ACC112 (cell line): ENCODE measurements at regions not wholly inside any gene's neighbourhood (a gene's known extent, or its start where the extent isn't known, plus 50 kb on each side); places are given as distances from the start of the nearest gene placed in this dataset.
"Not testable (repeated sequence)": the region's sequence is repeated elsewhere in the genome, so short reads cannot be mapped to it uniquely, and the experiment has no call there.

Source experiments
- H2AFZ ChIP-seq: fragments of 200-600 bp; sonication (generic); one replicate; pipeline ENCODE4 v1.6.0; 2017; ENCODE audit warnings: antibody characterized with exemption, low read length; ENCODE audit not compliant: unreplicated experiment
- H3K27ac ChIP-seq: fragments of 200-600 bp; sonication (generic); 2 replicates; pipeline ENCODE4 v1.5.1; 2014; ENCODE audit warnings: low read depth, mild to moderate bottlenecking, antibody characterized with exemption, low read length, moderate library complexity
- H3K27me3 ChIP-seq: fragments of 200-600 bp; sonication (generic); 2 replicates; pipeline ENCODE4 v1.6.1; 2014; ENCODE audit warnings: mild to moderate bottlenecking, antibody characterized with exemption, low read length, moderate library complexity, mixed read lengths; ENCODE audit not compliant: insufficient read depth
- H3K36me3 ChIP-seq: fragments of 200-600 bp; sonication (generic); 2 replicates; pipeline ENCODE4 v1.6.1; 2016; ENCODE audit warnings: mild to moderate bottlenecking, antibody characterized with exemption, low read length, moderate library complexity, mixed read lengths; ENCODE audit not compliant: insufficient read depth
- H3K4me1 ChIP-seq: fragments of 200-600 bp; sonication (generic); one replicate; pipeline ENCODE4 v1.6.1; 2016; ENCODE audit warnings: low read length, mixed read lengths; ENCODE audit not compliant: insufficient read depth, unreplicated experiment, control insufficient read depth
- H3K4me3 ChIP-seq: fragments of 200-600 bp; sonication (generic); 2 replicates; pipeline ENCODE4 v1.5.1; 2014; ENCODE audit warnings: mild to moderate bottlenecking, low read depth, low read length
- H3K79me2 ChIP-seq: fragments of 200-600 bp; sonication (generic); one replicate; pipeline ENCODE4 v1.6.0; 2016; ENCODE audit warnings: low read length; ENCODE audit not compliant: control insufficient read depth, unreplicated experiment, insufficient read depth

- H2AFZ ChIP-seq, H3K4me3 ChIP-seq, H3K4me1 ChIP-seq, H3K27ac ChIP-seq, H3K36me3 ChIP-seq, H3K79me2 ChIP-seq: not testable (repeated sequence)
- peaks cover 14% of the 10 kb centered on the region; the same call in 1 of the 2 replicates for H3K27me3 ChIP-seq
Measured at GRCh38 chr5:60532796-60533195, 167.2 kb downstream of the DEPDC1B start.

GRCh38 chr5:60530144-60530848, 169.7 kb downstream of the DEPDC1B start:
- H3K79me2 ChIP-seq, H3K27ac ChIP-seq, H3K36me3 ChIP-seq, H3K4me3 ChIP-seq, H3K4me1 ChIP-seq, H2AFZ ChIP-seq: not testable (repeated sequence)
- H3K27me3 ChIP-seq = peaks cover 18% of the 10 kb centered on the region; the same call in 1 of the 2 replicates

GRCh38 chr5:60529001-60529400, 171.0 kb downstream of the DEPDC1B start:
- H2AFZ ChIP-seq = no peak overlapping the region
- H3K27ac ChIP-seq = no peak overlapping the region
- H3K79me2 ChIP-seq = no peaks in the 10 kb centered on the region
- H3K27me3 ChIP-seq = peaks cover 21% of the 10 kb centered on the region; the same call in 1 of the 2 replicates
- H3K36me3 ChIP-seq = no peaks in the 10 kb centered on the region
- H3K4me1 ChIP-seq = no peaks in the 10 kb centered on the region
- no peak overlapping the region for H3K4me3 ChIP-seq

GRCh38 chr5:60527072-60527471, 172.9 kb downstream of the DEPDC1B start:
- H3K27ac ChIP-seq = no peak overlapping the region
- H3K27me3 ChIP-seq = peaks cover 32% of the 10 kb centered on the region; the same call in 1 of the 2 replicates
- H3K4me1 ChIP-seq = no peaks in the 10 kb centered on the region
- no peaks in the 10 kb centered on the region for H3K79me2 ChIP-seq
- H2AFZ ChIP-seq = no peak overlapping the region
- no peak overlapping the region for H3K4me3 ChIP-seq
- H3K36me3 ChIP-seq = no peaks in the 10 kb centered on the region

GRCh38 chr5:60526336-60526875, 173.6 kb downstream of the DEPDC1B start:
- peaks cover 32% of the 10 kb centered on the region; the same call in 1 of the 2 replicates for H3K27me3 ChIP-seq

GRCh38 chr5:60522292-60522905, 177.6 kb downstream of the DEPDC1B start:
- Histone ChIP-seq H2AFZ (no peak overlapping the region), H3K4me3 (no peak overlapping the region), H3K4me1 (no peaks in the 10 kb centered on the region), H3K27me3 (peaks cover 30% of the 10 kb centered on the region), H3K79me2 (no peaks in the 10 kb centered on the region), H3K36me3 (no peaks in the 10 kb centered on the region), H3K27ac (no peak overlapping the region)

More at GRCh38 chr5:60526336-60526875, 173.6 kb downstream of the DEPDC1B start:
- Histone ChIP-seq H3K36me3 (no peaks in the 10 kb centered on the region), H2AFZ (no peak overlapping the region), H3K4me1 (no peaks in the 10 kb centered on the region), H3K79me2 (no peaks in the 10 kb centered on the region), H3K27ac (no peak overlapping the region), H3K4me3 (no peak overlapping the region)

- Histone ChIP-seq H2AFZ (no peak overlapping the region), H3K79me2 (no peaks in the 10 kb centered on the region)
Measured at GRCh38 chr5:60521376-60522291, 178.3 kb downstream of the DEPDC1B start.

GRCh38 chr5:60520451-60521227, 179.3 kb downstream of the DEPDC1B start:
- Histone ChIP-seq H3K36me3 (no peaks in the 10 kb centered on the region), H3K27me3 (peaks cover 29% of the 10 kb centered on the region), H2AFZ (no peak overlapping the region), H3K4me3 (no peak overlapping the region), H3K27ac (no peak overlapping the region), H3K79me2 (no peaks in the 10 kb centered on the region), H3K4me1 (no peaks in the 10 kb centered on the region)

More at GRCh38 chr5:60521376-60522291, 178.3 kb downstream of the DEPDC1B start:
- Histone ChIP-seq H3K36me3 (no peaks in the 10 kb centered on the region), H3K4me3 (no peak overlapping the region), H3K27ac (no peak overlapping the region), H3K27me3 (peaks cover 29% of the 10 kb centered on the region), H3K4me1 (no peaks in the 10 kb centered on the region)

- Histone ChIP-seq H2AFZ (no peak overlapping the region), H3K36me3 (no peaks in the 10 kb centered on the region), H3K27me3 (peaks cover 28% of the 10 kb centered on the region), H3K79me2 (no peaks in the 10 kb centered on the region), H3K27ac (no peak overlapping the region), H3K4me1 (no peaks in the 10 kb centered on the region), H3K4me3 (no peak overlapping the region)
Measured at GRCh38 chr5:60519372-60519771, 180.6 kb downstream of the DEPDC1B start.

GRCh38 chr5:60517850-60518249, 182.1 kb downstream of the DEPDC1B start:
- H3K4me3 ChIP-seq = no peak overlapping the region
- H3K4me1 ChIP-seq = no peaks in the 10 kb centered on the region
- H3K27me3 ChIP-seq = peaks cover 19% of the 10 kb centered on the region
- no peak overlapping the region for H2AFZ ChIP-seq
- H3K79me2 ChIP-seq = no peaks in the 10 kb centered on the region
- no peak overlapping the region for H3K27ac ChIP-seq
- no peaks in the 10 kb centered on the region for H3K36me3 ChIP-seq
